Endothelial cell of umbilical vein (primary cell): ENCODE measurements at regions not wholly inside any gene's neighbourhood (a gene's known extent, or its start where the extent isn't known, plus 50 kb on each side); places are given as distances from the start of the nearest gene placed in this dataset.

ENCODE experiments used
- BruUV-seq: library from RNA; stranded (reverse); fragments of 400-500 nt; replicated peaks from 2 replicates; lab custom pipeline; 2021; lab: Mats Ljungman, UMichigan
- CTCF ChIA-PET: fragments of 300-600, 350-600 bp; sonication (Branson Sonifier 250); formaldehyde crosslinking; loops from one replicate; lab custom pipeline; 2021; ENCODE audit warnings: antibody characterized with exemption, inconsistent platforms; lab: Charles Lee
- POLR2A ChIA-PET: fragments of 300-600, 350-600 bp; sonication (Branson Sonifier 250); formaldehyde crosslinking; loops from one replicate; lab custom pipeline; 2021; ENCODE audit warnings: antibody characterized with exemption, inconsistent platforms; lab: Charles Lee
- DNase-seq: peaks from one replicate; pipeline ENCODE4 v3.0.0-alpha.2; 2011; ENCODE audit warnings: low read depth, low spot score
- FAIRE-seq: peaks from 2 replicates; lab custom pipeline; 2011; peaks lifted over from hg19 to GRCh38; lab: Jason Lieb, UNC
- H2AFZ ChIP-seq: 2 replicates; pipeline ENCODE4 v1.6.0; 2012; ENCODE audit warnings: low read depth, low read length, control low read depth, inconsistent platforms
- H3K27ac ChIP-seq: 2 replicates; pipeline ENCODE4 v1.5.1; 2011; ENCODE audit warnings: low read depth, mild to moderate bottlenecking, control low read depth, low read length, moderate library complexity; ENCODE audit not compliant: insufficient read depth
- H3K27me3 ChIP-seq, 2 experiments: 2 replicates each; pipeline versions ENCODE4 v1.6.0 to v1.6.1; 2011; ENCODE audit warnings: low read length in 2 of 2, mixed read lengths in 1 of 2; ENCODE audit not compliant: control insufficient read depth in 2 of 2, insufficient read depth in 2 of 2
- H3K36me3 ChIP-seq, 2 experiments: 2 replicates in 1 of 2; 3 replicates in 1 of 2; pipeline ENCODE4 v1.5.1; 2011; ENCODE audit warnings: low read length in 2 of 2, mild to moderate bottlenecking in 1 of 2, moderate library complexity in 1 of 2; ENCODE audit not compliant: control insufficient read depth in 2 of 2, insufficient read depth in 2 of 2; ENCODE audit errors: extremely low read depth in 1 of 2
- H3K4me1 ChIP-seq: 3 replicates; pipeline ENCODE4 v1.5.1; 2011; ENCODE audit warnings: mild to moderate bottlenecking, low read length; ENCODE audit not compliant: control insufficient read depth, insufficient read depth; ENCODE audit errors: extremely low read depth
- H3K4me2 ChIP-seq: 2 replicates; pipeline ENCODE4 v1.6.1; 2011; ENCODE audit warnings: low read length, control low read depth, mixed read lengths; ENCODE audit not compliant: insufficient read depth
- H3K4me3 ChIP-seq, 3 experiments: fragments of 200-600 bp in 1 of 3; sonication (generic), shearing (Covaris generic) in 1 of 3; replicated peaks in 1 of 3; 2 replicates each; pipeline ENCODE4 v1.5.1; 2011 to 2016; ENCODE audit warnings: control low read depth in 3 of 3, low read length in 3 of 3, mild to moderate bottlenecking in 2 of 3, inconsistent platforms in 1 of 3, low read depth in 1 of 3, moderate library complexity in 1 of 3; ENCODE audit not compliant: insufficient read depth in 1 of 3
- H3K79me2 ChIP-seq: 2 replicates; pipeline ENCODE4 v1.6.0; 2012; ENCODE audit warnings: low read length, inconsistent platforms; ENCODE audit not compliant: control insufficient read depth, insufficient read depth
- H3K9ac ChIP-seq: replicated peaks from 2 replicates; pipeline ENCODE3; 2011; ENCODE audit warnings: low read length, control low read depth; ENCODE audit not compliant: insufficient read depth; ENCODE audit errors: extremely low read depth
- H3K9me1 ChIP-seq: replicated peaks from 3 replicates; pipeline ENCODE4 v1.6.0; 2011; ENCODE audit warnings: mild to moderate bottlenecking, low read length; ENCODE audit not compliant: control insufficient read depth, insufficient read depth; ENCODE audit errors: extremely low read depth
- H3K9me3 ChIP-seq: replicated peaks from 2 replicates; pipeline ENCODE4 v1.5.1; 2012; ENCODE audit warnings: low read length, inconsistent platforms; ENCODE audit not compliant: control insufficient read depth, insufficient read depth
- H4K20me1 ChIP-seq: replicated peaks from 2 replicates; pipeline ENCODE3; 2011; ENCODE audit warnings: mild to moderate bottlenecking, low read length; ENCODE audit not compliant: control insufficient read depth, insufficient read depth; ENCODE audit errors: extremely low read depth
- EZH2 ChIP-seq: IDR thresholded peaks from 2 replicates; pipeline ENCODE4 v1.6.1; 2012; ENCODE audit warnings: borderline replicate concordance, low read depth, mild to moderate bottlenecking, moderate library complexity, low read length, inconsistent platforms; ENCODE audit not compliant: severe bottlenecking
- FOS ChIP-seq: IDR thresholded peaks from 2 replicates; pipeline ENCODE4 v1.6.1; 2011; ENCODE audit warnings: mild to moderate bottlenecking, low read length, moderate library complexity, borderline replicate concordance; ENCODE audit not compliant: insufficient read depth
- GATA2 ChIP-seq: IDR thresholded peaks from 2 replicates; pipeline ENCODE4 v1.7.0; 2011; ENCODE audit warnings: low read depth, mild to moderate bottlenecking, moderate library complexity, mixed read lengths, low read length; ENCODE audit not compliant: insufficient read length, insufficient read depth
- JUN ChIP-seq: IDR thresholded peaks from 2 replicates; pipeline ENCODE4 v1.6.1; 2011; ENCODE audit warnings: borderline replicate concordance, low read depth; ENCODE audit not compliant: insufficient read length, insufficient read depth
- MYC ChIP-seq: IDR thresholded peaks from one replicate; pipeline ENCODE4 v1.6.1; 2011; ENCODE audit warnings: mild to moderate bottlenecking, low read depth, low read length
- POLR2A ChIP-seq: IDR thresholded peaks from 2 replicates; pipeline ENCODE4 v1.6.1; 2012; ENCODE audit warnings: low read depth, mild to moderate bottlenecking, control low read depth, low read length
- POLR2AphosphoS5 ChIP-seq: IDR thresholded peaks from 2 replicates; pipeline ENCODE4 v1.6.1; 2012; ENCODE audit warnings: low read depth, mild to moderate bottlenecking, control low read depth, low read length, moderate library complexity; ENCODE audit not compliant: insufficient read depth
- dilution Hi-C: fragments of 300-500 bp; cut with MboI; formaldehyde crosslinking; loops from one replicate; pipeline ENCODE4 v1.15.0; 2019; ENCODE audit warnings: low sequenced_read_pairs; ENCODE audit not compliant: extremely low pct_ligation_motif_present
- intact Hi-C: fragments of 100-400 bp; cut with micrococcal nuclease; formaldehyde crosslinking; loops from one replicate; pipeline ENCODE4 v1.10.0; 2022
- TF ChIP-seq, protein P1 (sequence below), 2 donors: IDR thresholded peaks; 1 replicate in 1 of 2; 2 replicates in 1 of 2; pipeline ENCODE4 v1.5.1; 2011; ENCODE audit warnings: low read length in 2 of 2, mild to moderate bottlenecking in 2 of 2, moderate library complexity in 2 of 2, control low read depth in 1 of 2, inconsistent platforms in 1 of 2, low read depth in 1 of 2; ENCODE audit not compliant: insufficient read depth in 1 of 2; ENCODE audit errors: extremely low read depth in 1 of 2
- TF ChIP-seq, protein P2 (sequence below): IDR thresholded peaks from 2 replicates; pipeline ENCODE4 v1.6.1; 2011; ENCODE audit not compliant: insufficient read depth, insufficient read length

DNA sequence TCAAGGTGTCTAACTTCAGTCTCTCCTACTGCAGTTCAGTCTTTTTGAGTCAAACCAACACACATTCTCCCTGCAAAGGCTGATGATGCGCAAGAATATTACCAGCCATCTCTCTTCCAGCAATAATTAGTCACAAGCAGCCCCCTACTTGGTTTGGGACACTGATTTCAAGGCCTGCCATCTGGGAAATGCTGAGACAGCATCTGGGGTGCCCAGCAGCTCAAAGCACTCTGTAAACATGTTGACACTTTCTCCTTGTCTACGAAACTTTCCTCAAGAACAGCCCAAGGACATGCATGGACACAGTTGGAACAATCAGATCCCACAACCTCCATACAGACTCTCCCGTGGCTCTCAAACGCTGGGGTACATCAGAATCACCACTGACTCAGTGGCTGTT is 149.2 kb upstream of the RPL38 start:
- TF ChIP-seq GATA2 (no peak), JUN (no peak), POLR2AphosphoS5 (no peak), MYC (no peak), EZH2 (no peak), FOS (no peak)
- FAIRE-seq, result no peak

DNA sequence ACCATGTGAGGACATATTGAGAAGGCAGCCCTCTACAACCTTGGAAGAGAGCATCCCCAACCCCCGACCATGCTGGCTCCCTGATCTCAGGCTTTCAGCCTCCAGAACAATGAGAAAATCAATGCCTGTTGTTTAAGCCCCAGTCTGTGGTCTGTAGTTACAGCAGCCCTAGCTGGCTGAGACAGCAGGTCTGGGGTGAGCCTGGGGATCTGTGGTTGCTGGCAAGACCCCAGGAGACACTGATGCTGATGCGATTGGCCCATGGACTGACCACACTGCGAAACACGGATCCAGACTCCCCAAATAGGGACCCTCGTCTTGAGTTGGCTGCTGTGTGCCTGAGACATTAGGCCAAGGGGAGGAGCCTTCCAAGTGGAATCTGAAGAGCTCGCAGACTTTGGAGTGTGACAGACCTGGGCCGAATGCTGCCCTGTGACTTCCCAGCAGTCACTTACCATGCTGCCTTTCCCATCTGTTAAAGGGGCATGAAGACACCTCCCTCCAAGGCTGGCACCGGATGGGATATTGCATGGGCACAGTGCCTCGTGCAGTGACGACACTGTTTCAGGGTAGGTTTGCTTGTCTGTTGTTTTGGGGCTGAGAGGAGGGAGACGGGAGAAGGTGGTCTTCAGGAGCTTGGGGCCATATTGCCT is 147.8 kb upstream of the RPL38 start:
- no peaks in the 10 kb centered on the region for H3K4me1 ChIP-seq
- no TSS peak for BruUV-seq
- H3K36me3 ChIP-seq, result no peaks in the 10 kb centered on the region
- no peak for FAIRE-seq
- TF ChIP-seq FOS (no peak), JUN (no peak), EZH2 (no peak), POLR2A (no peak), POLR2AphosphoS5 (no peak), MYC (no peak), GATA2 (no peak)
- TF ChIP-seq, protein P1, sequence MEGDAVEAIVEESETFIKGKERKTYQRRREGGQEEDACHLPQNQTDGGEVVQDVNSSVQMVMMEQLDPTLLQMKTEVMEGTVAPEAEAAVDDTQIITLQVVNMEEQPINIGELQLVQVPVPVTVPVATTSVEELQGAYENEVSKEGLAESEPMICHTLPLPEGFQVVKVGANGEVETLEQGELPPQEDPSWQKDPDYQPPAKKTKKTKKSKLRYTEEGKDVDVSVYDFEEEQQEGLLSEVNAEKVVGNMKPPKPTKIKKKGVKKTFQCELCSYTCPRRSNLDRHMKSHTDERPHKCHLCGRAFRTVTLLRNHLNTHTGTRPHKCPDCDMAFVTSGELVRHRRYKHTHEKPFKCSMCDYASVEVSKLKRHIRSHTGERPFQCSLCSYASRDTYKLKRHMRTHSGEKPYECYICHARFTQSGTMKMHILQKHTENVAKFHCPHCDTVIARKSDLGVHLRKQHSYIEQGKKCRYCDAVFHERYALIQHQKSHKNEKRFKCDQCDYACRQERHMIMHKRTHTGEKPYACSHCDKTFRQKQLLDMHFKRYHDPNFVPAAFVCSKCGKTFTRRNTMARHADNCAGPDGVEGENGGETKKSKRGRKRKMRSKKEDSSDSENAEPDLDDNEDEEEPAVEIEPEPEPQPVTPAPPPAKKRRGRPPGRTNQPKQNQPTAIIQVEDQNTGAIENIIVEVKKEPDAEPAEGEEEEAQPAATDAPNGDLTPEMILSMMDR (IDR thresholded peaks at IDR 0.05; ENCODE audit: extremely low read depth in 1 of 2, insufficient read depth in 1 of 2, low read depth in 1 of 2, low read length in 2 of 2), result no peak
- TF ChIP-seq, protein P2, sequence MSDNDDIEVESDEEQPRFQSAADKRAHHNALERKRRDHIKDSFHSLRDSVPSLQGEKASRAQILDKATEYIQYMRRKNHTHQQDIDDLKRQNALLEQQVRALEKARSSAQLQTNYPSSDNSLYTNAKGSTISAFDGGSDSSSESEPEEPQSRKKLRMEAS, result no peak
- H4K20me1 ChIP-seq, result no peaks in the 10 kb centered on the region
- no peaks in the 10 kb centered on the region for H3K9me1 ChIP-seq
- H3K79me2 ChIP-seq, result no peaks in the 10 kb centered on the region
- no peak overlapping the region for H3K9ac ChIP-seq
- no peaks in the 10 kb centered on the region for H3K9me3 ChIP-seq
- no peak overlapping the region for H3K4me3 ChIP-seq
- no peak overlapping the region for H3K4me2 ChIP-seq
- intact Hi-C loops (no loop called here), dilution Hi-C loops (no loop called here)
- no peak overlapping the region for H3K27ac ChIP-seq
- no peaks in the 10 kb centered on the region for H3K27me3 ChIP-seq
- ChIA-PET POLR2A (no interaction called here), CTCF (no interaction called here)
- DNase-seq, result no peak
- no peak overlapping the region for H2AFZ ChIP-seq

More for the DNA sequence above, 149.2 kb upstream of the RPL38 start:
- intact Hi-C loops, result no loop called here
- POLR2A ChIA-PET, result no interaction called here
- Histone ChIP-seq H4K20me1 (no peaks in the 10 kb centered on the region), H3K79me2 (no peaks in the 10 kb centered on the region), H3K9me3 (peaks cover 2% of the 10 kb centered on the region), H3K27ac (no peak overlapping the region), H3K4me1 (no peaks in the 10 kb centered on the region), H3K27me3 (no peaks in the 10 kb centered on the region), H2AFZ (no peak overlapping the region), H3K4me3 (no peak overlapping the region), H3K4me2 (no peak overlapping the region), H3K9ac (no peak overlapping the region), H3K9me1 (no peaks in the 10 kb centered on the region), H3K36me3 (no peaks in the 10 kb centered on the region)
- dilution Hi-C loops, result no loop called here
- no TSS peak for BruUV-seq
- DNase-seq, result no peak
- CTCF ChIA-PET, result no interaction called here
